AG09319 (cell line): ENCODE measurements at regions not wholly inside any gene's neighbourhood (a gene's known extent, or its start where the extent isn't known, plus 50 kb on each side); places are given as distances from the start of the nearest gene placed in this dataset.
"Not testable (repeated sequence)": the region's sequence is repeated elsewhere in the genome, so short reads cannot be mapped to it uniquely, and the experiment has no call there.

ENCODE experiments used
- DNase-seq: peaks from one replicate; pipeline ENCODE4 v3.0.0-alpha.2; 2010; ENCODE audit warnings: low read depth; ENCODE audit errors: extremely low read depth
- TF ChIP-seq, protein P1 (sequence below): IDR thresholded peaks from 2 replicates; pipeline ENCODE4 v1.5.1; 2011; ENCODE audit warnings: low read depth, mild to moderate bottlenecking, inconsistent platforms, low read length, moderate library complexity

DNA sequence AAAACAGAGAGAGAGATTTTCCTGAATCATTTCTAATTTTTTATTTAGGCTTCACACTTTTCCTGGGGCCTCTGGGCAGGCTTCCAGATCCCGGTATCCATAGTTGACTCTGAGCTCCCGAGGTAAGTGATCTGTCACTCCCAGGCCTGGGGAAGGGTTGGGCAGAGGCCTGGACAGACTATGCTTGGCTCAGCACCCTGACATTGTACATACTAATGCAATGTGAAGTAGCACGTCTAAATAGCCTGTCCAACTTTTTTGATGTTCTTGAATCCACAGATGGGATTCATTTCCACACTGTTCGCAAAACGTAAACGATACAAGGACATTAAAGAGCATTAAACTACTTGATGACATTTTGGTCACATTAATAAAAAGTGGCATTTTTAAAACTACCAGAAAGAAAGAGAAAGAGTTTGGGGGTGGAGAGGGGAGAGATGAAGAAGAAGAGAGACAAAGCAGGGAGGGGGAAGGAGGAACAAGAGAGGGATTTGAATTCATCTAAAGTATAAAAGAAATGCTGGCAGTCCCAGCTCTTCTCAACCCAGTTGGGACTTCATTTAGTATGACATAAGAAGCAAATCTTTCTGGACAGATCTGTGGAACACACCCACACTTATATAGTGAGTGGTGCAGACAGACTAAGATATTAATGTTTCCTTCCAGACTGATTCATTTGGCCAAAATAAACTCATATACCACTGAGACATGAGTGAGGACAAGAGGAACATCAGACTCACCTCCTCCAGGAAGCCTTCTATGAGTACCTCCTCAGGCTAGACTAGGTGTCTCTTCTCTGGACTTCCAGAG, 514.2 kb downstream of the SOX6 start:
- TF ChIP-seq, protein P1, sequence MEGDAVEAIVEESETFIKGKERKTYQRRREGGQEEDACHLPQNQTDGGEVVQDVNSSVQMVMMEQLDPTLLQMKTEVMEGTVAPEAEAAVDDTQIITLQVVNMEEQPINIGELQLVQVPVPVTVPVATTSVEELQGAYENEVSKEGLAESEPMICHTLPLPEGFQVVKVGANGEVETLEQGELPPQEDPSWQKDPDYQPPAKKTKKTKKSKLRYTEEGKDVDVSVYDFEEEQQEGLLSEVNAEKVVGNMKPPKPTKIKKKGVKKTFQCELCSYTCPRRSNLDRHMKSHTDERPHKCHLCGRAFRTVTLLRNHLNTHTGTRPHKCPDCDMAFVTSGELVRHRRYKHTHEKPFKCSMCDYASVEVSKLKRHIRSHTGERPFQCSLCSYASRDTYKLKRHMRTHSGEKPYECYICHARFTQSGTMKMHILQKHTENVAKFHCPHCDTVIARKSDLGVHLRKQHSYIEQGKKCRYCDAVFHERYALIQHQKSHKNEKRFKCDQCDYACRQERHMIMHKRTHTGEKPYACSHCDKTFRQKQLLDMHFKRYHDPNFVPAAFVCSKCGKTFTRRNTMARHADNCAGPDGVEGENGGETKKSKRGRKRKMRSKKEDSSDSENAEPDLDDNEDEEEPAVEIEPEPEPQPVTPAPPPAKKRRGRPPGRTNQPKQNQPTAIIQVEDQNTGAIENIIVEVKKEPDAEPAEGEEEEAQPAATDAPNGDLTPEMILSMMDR = no peak
- no peak for DNase-seq

DNA sequence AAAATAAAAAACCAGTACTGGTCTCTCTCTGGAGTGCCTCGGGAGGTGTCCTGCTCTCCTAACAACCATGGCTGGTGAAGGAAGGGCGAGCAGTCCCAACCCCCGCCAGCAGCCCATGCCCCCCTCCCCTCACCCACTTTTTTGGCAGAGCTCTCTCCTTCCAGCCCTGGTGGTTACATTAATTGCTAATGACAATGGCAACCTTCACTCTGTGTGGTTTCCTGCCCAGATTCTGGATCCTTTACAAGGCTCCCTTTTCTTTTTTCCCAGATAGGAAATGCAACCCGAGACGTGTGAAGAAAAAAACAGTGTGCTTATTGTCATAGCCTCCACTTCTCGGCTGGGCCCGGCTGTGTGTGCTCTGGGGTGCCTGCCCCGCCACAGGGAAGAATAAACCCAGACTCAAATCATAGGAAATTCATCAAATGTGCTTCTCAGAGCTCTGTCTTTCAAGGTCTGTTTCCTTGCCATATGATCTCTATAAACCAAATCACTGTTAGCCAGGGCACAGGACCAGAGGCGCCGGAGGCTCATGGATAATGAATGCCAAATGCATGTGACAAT, 513.0 kb downstream of the SOX6 start:
- TF ChIP-seq, protein P1 = no peak
- DNase-seq = no peak

DNA sequence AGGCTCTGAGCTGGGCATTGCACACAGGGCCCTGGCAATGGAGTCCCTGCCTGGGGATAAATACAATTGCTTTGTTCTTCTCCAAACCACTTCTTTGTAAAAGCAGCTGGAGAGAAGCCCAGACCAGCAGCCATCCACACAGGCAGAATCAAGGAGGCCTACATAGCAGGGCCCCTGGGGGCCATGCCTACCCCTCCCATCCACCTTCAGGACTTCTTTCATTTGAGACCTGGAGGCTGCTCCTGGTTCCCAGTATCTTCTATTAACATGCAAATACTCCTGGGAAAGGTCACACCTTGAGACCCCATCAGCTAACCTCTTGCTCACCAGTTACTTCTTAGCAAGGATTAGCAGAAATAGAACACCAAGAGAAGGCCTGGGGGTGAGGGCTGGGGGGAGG, 511.1 kb downstream of the SOX6 start:
- TF ChIP-seq, protein P1 = no peak
- no peak for DNase-seq

DNA sequence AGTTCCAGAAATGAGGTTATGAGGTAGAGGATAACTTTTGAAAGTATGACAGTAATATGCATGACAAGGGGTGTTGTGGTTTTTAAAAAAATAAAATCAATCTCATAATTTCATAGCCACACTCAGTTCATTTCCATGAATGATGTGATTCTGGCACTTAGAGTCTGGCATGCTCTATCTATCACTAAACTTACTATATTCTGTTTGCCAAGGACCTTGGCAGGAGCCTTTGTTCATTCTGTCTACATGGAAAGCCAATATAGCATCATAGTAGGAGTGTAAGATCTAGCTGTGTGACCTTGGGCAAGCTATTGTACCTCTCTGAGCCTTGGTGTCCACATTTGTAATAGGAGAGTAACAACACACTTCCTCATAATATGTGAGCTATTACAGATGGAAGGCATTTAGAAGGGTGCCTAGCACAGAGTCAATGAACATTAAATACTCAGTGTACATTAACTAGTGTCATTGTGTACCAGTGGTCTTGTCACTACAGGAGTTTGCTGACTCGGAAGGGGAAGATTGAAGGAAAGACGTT, 507.6 kb downstream of the SOX6 start:
- DNase-seq = no peak
- TF ChIP-seq, protein P1 = no peak

DNA sequence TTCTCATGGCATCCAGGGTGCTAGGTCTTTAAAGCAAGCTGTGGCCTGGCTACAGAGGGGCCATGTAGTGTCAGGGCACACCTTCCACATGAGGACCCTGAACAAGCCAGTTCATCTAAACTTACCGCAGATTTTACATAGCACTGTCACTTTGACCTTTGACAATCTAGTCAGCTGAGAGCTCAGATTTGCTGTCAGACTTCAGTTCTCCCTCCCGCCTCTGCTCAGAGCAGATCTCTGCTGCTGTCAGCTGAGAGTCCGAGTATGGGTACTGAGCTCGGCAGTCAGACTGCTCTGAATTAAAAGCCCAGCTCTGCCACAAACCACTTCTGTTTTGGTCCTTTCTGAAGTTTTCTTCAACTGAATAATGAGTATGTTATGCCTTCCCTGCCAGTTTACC, 507.1 kb downstream of the SOX6 start:
- TF ChIP-seq, protein P1 = no peak

DNA sequence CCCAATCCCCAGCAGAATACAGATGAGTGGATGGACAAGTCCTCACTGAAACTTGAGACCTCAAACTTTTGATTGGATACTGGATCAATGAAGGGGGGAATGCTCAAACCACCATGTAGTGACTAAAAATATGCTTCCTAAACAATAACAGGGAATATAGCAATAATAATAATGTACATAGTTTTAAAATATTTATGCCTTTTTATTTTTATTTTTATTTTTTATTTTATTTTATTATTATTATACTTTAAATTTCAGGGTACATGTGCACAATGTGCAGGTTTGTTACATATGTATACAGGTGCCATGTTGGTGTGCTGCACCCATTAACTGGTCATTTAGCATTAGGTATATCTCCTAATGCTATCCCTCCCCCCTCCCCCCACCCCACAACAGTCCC, 506.0 kb downstream of the SOX6 start:
- DNase-seq = not testable (repeated sequence)

More for the DNA sequence above, 507.1 kb downstream of the SOX6 start:
- no peak for DNase-seq

DNA sequence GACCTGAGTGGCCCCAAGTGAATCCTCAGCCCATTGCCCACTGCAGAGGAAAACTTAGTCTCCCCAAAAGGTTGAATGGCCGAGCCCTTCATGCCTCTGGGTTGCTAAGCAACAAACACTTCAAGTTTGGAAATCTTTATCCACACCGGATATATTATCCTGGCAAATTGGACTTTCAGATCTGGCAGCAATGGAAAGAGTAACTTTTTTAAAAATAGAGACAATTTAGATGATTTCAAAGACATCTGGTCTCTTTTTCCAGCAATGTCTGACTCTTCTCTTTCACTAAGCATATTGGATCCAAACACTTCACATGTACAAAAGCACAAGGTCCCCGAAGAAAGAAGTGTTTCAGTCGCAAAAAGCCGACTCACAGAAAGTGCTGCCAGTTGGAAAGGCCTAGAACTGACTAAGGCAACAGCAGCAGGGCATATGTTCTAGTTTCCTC, 505.3 kb downstream of the SOX6 start:
- TF ChIP-seq, protein P1 = no peak
- no peak for DNase-seq
